ENCODE measurements at regions not wholly inside any gene's neighbourhood (a gene's known extent, or its start where the extent isn't known, plus 50 kb on each side); places are given as distances from the start of the nearest gene placed in this dataset.
"Not testable (repeated sequence)": the region's sequence is repeated elsewhere in the genome, so short reads cannot be mapped to it uniquely, and the experiment has no call there.

- DNase-seq (ENCODE audit: low spot score), result no peak
Measured at GRCh38 chr21:27323331-27323730, 356.4 kb upstream of the ADAMTS5 start.

DNA sequence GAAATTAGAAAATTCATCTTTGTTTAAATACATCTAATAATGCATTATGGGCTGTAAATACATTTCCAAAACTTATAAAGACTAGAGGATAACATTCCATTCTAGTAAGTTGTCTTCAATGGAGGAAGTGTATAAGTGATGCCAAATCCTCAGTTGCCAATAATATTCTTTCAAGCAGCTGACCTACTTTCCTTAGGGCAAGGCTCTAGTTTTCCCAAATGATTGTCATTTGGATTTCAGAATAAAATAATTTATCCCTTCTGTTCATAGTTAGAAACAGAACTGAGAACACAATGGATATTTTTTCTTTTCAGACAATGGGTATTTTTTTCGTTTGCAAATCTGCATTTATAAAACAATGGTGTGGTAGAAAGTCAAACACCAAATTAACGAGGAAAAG lies 354.9 kb upstream of the ADAMTS5 start:
- DNase-seq (ENCODE audit: low spot score), result no peak

GRCh38 chr21:27320868-27321267 lies 354.0 kb upstream of the ADAMTS5 start:
- no peak for DNase-seq (ENCODE audit: low spot score)

DNA sequence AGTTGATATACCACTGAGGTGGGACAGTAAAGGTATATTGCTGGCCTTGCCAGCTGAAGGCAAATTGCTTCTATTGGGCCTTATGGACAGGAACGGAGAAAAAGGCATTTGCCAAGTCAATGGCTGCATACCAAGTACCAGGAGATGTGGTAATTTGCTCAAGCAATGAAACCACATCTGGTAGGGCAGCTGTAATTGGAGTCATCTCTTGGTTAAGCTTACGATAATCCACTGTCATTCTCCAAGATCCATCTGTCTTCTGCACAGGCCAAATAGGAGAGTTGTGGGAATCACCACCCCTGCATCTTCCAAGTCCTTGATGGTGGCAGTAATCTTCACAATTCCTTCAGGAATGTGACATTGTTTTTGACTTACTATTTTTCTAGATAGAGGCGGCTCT lies 350.7 kb upstream of the ADAMTS5 start:
- not testable (repeated sequence) for DNase-seq (ENCODE audit: low spot score)

GRCh38 chr21:27315373-27315772 lies 348.5 kb upstream of the ADAMTS5 start:
- no peak for DNase-seq (ENCODE audit: low spot score)

DNA sequence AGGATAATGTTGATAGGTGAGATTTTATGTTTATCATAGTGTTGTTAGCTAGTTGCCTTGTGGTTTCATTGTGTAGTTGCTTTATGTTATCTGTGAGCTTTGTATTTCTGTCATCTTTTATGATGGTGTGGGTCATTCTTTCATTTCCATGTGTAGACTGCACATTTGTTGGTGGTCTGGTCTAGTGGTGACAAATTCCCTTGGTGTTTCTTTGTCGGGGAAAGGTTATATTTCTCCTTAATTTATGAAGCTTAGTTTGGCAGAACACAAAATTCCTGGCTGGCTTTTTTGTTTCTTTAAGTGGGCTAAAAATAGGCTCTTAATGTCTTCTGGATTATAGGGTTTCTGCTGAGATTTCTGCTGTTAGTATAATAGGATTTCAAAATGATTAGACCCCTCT lies 347.2 kb upstream of the ADAMTS5 start:
- DNase-seq (ENCODE audit: low spot score), result no peak

DNA sequence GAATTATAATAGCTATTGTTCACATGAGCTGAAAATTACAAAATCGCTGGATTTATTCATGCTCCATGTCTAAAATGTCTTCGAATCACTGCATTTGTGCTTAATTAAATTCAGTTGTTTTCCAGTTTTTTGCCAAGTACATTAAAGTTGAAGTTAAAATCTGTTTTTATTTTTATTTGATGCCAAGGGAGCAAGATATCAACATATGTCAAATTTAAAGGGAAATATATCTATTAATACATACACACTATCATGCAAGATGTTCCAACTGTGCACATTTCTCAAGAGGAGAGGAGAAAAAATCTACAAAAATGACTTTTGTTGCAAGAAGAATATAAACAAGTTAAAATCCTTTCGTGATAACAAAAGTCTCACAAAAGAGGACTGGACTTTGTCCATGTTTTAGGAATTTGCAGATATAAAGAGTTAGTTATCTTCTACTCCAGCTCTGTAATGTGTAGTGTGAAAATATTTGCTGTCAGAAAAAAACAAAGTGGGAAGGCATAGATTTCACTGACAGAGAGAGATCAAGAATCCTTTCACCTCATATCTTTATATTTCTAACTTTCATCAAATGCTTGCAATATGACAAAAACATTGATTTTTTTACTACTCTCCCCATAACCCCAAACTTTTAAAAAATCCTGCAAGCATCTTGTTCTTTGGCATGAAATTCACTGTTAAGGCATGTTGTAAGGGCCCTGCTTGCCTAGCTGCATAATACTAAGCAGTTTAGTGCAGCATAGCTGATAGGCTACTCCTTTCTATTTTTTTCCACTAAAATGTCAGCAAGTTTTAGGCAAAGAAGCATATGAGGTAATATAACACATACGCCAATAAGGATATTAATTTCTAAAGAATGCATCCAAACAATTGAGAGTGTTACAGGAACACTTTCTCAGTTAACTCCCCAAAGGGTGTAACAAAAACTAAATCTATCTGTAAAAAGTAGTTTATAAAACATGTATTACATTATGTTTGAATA lies 340.2 kb upstream of the ADAMTS5 start:
- DNase-seq (ENCODE audit: low spot score), result no peak

- no peak for DNase-seq (ENCODE audit: low spot score)
Measured at GRCh38 chr21:27306206-27306605, 339.3 kb upstream of the ADAMTS5 start.

- no peak for DNase-seq (ENCODE audit: low spot score)
Measured at GRCh38 chr21:27301220-27301619, 334.3 kb upstream of the ADAMTS5 start.

DNA sequence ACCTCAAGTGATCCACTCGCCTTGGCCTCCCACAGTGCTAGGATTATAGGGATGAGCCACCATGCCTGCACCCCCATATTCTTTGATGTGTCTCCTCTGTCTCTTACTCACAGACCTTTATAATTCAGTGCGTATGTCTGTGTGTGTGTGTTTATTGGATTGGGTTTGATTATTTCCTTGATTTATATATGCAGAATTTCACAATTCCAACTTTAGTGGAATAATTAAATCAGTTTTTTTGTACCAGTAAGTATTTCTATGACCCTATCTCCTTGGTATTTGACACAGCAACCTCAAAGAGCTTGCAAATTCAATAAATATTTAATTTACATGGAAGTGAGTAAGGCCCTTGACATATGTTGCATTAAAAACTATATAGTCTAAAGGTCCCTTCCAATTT lies 333.9 kb upstream of the ADAMTS5 start:
- DNase-seq (ENCODE audit: low spot score), result no peak

GRCh38 chr21:27298465-27298864 lies 331.6 kb upstream of the ADAMTS5 start:
- DNase-seq (ENCODE audit: low spot score), result no peak

DNA sequence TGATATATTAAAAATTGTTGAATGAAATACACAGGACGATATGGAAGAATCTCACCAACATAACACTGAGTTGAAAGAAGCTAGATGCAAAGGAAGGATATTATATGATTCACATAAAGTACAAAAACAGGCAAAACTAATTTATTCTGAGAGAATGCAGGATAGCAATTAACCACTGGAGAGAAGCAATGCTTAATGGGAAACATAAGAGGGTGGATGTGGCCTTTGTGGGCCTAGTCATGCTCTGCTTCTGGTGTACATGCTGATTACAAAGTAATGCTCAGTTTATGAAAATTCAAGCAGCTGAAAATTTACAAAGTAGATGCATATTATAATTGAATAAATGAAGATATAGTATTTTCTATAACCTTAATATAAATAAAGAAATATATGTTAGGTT lies 326.4 kb upstream of the ADAMTS5 start:
- DNase-seq (ENCODE audit: low spot score), result no peak

DNA sequence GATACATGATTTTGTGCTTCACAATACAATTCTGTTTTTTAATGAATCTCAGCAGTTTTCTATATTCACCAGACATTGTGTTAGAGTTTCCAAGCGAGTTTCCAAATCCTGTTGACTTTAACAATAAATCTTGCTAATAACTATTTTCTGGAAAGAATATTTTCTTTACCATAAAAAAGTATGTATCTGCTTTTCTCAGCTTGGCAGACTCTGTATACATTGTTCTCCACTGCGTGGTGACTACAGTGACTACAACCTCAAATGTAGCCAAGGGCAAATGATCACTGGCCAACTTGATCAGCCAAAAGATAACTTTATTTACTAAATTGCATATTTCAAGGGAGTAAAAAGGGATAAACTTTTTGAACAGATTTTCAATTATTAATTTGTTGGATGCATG lies 325.9 kb upstream of the ADAMTS5 start:
- no peak for DNase-seq (ENCODE audit: low spot score)

DNA sequence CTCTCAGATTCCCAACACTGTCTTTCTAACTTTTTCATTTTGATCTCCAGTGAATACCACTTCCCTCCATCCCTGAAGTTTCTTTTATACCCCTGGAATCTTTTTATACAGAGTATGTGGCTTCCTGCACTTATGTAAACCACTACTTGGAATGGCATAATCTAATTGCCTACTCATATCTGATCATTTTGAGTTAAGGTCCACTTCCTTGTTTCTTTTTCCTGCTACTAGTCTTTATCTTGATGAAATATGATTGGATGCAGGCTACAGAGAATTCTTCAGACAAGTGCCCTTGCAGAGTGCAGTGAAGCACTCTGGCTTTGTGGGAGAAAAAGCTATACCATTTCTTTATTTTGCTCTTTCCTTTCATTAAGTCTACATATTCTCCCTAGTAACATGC lies 325.3 kb upstream of the ADAMTS5 start:
- DNase-seq (ENCODE audit: low spot score), result no peak

GRCh38 chr21:27291006-27291405 lies 324.1 kb upstream of the ADAMTS5 start:
- DNase-seq (ENCODE audit: low spot score), result no peak

- no peak for DNase-seq (ENCODE audit: low spot score)
Measured at GRCh38 chr21:27290028-27290427, 323.1 kb upstream of the ADAMTS5 start.

DNA sequence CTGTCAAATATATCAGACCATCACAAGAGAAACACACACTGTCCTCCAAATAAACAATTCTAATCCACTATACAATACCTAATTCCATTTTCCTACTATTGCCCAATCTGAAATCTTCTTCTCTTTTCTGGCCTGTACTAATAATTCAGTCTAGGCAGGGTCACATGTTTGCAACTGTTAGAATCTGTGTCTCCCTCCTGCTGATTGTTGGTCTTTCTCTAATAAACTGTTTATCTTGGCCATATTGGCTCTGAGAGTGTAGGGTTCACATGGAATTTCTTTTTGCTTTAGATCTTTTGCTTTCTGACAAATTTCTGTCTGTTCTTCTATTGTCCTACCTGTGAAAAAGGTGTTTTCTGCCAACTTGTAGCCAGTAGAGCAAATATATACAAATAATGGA lies 319.9 kb upstream of the ADAMTS5 start:
- DNase-seq (ENCODE audit: low spot score), result no peak

DNA sequence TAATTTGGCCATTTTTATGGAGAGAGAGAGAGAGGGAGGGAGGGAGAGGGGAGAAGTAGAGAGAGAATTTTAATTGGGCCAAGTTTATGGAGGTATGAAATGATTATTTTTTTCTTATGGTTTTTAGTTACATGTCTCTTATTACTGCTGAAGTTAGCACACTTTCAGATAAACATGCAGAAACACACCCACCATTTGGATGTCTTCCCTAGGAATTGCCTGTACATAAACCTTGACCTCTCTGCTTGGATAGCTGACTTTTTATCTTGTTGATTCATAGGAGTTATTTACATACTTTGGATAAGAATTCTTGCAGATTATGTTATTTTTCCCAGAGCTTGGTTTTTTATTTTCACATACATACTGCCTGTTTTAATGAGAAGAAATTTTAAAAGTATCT lies 310.2 kb upstream of the ADAMTS5 start:
- DNase-seq (ENCODE audit: low spot score), result no peak

DNA sequence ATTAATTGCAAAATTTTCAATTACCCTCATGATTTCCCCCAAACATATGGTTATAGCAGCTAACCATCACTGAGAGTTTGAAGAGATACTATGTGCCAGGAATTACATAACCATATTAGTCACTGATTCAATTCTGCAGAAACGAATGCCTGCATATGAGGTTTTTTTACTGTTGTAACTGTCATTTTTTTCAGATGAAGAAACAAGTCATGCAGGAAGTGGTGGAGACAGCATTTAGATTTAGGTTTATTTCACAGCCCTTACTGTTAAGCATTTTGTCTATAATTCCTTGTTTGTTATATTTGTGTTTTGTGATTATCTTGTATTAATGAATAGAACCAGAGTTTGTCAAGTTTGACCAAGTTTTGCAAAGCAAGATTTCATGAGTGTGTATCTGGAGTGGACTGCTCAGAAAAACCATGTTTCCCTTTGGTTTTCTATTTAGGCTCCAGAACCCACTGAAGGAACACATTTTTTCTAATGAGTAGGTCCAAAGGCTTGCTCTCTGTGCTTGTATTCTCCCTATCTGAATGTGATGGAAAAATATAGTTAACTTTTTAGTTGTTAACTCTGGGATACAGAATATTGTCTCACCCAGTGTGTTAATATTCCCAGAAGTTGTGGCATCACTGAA lies 308.5 kb upstream of the ADAMTS5 start:
- peak; percentile 70 for DNase-seq (ENCODE audit: low spot score)

DNA sequence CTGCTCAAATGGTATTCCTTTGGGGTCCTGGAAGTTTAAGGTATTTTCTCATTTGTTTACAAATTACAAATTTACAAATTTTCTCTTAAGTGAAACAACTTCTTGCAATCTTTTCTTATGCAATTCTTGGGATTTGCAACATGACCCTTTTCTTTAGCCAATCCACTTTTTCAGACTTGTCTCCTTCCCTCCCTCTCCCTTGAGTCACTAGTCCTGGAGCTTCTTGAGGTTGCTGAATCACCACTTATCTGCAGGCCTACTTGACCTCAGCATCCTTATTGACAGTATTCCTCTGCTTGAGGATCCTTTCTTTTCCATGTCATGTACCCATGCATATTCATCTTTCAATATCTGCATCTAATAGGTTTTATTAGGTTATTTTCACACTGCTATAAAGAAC lies 302.8 kb upstream of the ADAMTS5 start:
- DNase-seq (ENCODE audit: low spot score), result peak; percentile 85

DNA sequence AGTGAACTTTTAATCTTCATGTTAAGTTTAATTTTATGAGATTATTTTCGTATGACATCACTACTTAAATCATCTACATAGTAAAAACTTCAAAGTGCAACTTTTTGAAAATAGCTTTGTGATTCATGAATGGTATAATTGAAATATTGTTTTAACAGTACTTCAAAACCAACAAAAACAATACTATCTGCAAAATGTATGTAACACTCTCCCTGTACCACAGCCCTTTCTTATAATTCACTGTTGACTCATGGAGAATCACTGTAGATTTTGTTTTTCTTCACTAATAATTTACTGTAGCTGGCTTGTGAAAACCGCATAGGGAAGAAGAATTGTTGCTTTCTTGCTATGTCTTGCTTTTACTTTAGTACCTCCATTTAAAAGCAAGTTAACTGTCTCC lies 301.4 kb upstream of the ADAMTS5 start:
- DNase-seq (ENCODE audit: low spot score), result peak; percentile 66

- DNase-seq (ENCODE audit: low spot score), result no peak
Measured at GRCh38 chr21:27265949-27266348, 299.1 kb upstream of the ADAMTS5 start.

GRCh38 chr21:27265492-27265891 lies 298.6 kb upstream of the ADAMTS5 start:
- no peak for DNase-seq (ENCODE audit: low spot score)

Data from A172 (cell line).